Caco-2 (cell line): ENCODE measurements at regions not wholly inside any gene's neighbourhood (a gene's known extent, or its start where the extent isn't known, plus 50 kb on each side); places are given as distances from the start of the nearest gene placed in this dataset.

Source experiments
- BruUV-seq: library from RNA; stranded (reverse); fragments of 400-500 nt; replicated peaks from 2 replicates; lab custom pipeline; 2021; lab: Mats Ljungman, UMichigan
- CTCF ChIA-PET: fragments of 300-600 bp; sonication (Branson Sonifier 250); formaldehyde crosslinking; loops from one replicate; lab custom pipeline; 2022; ENCODE audit warnings: antibody characterized with exemption; lab: Charles Lee
- POLR2A ChIA-PET: fragments of 300-600 bp; sonication (Branson Sonifier 250); formaldehyde crosslinking; loops from one replicate; lab custom pipeline; 2022; ENCODE audit warnings: antibody characterized with exemption; lab: Charles Lee
- DNase-seq, 2 experiments: peaks; one replicate each; pipeline versions ENCODE4 v3.0.0 to v3.0.0-alpha.2; 2020 to 2022
- H3K27me3 ChIP-seq: replicated peaks from 2 replicates; pipeline ENCODE4 v1.6.0; 2011; ENCODE audit warnings: low read length; ENCODE audit not compliant: control insufficient read depth, insufficient read depth
- H3K36me3 ChIP-seq: 2 replicates; pipeline ENCODE4 v1.5.1; 2011; ENCODE audit warnings: low read length; ENCODE audit not compliant: control insufficient read depth, insufficient read depth
- H3K4me1 ChIP-seq: fragments of 250-450 bp; sonication (Bioruptor Pico); 2 replicates; pipeline ENCODE4 v1.5.1; 2020; ENCODE audit warnings: mild to moderate bottlenecking
- H3K4me3 ChIP-seq: 2 replicates; pipeline ENCODE4 v1.5.1; 2011; ENCODE audit warnings: low read depth, mild to moderate bottlenecking, control low read depth, low read length
- H3K9me3 ChIP-seq: fragments of 250-450 bp; sonication (Bioruptor Pico); 2 replicates; pipeline ENCODE4 v1.5.1; 2020; ENCODE audit warnings: mild to moderate bottlenecking, moderate library complexity
- H3K27ac Mint-ChIP-seq: one replicate; pipeline ENCODE4 v1.8.0; 2022; ENCODE audit warnings: mixed read lengths; ENCODE audit not compliant: unreplicated experiment
- H3K27me3 Mint-ChIP-seq: one replicate; pipeline ENCODE4 v1.8.0; 2022; ENCODE audit warnings: mixed read lengths; ENCODE audit not compliant: insufficient read depth, unreplicated experiment
- H3K36me3 Mint-ChIP-seq: one replicate; pipeline ENCODE4 v1.8.0; 2022; ENCODE audit warnings: mild to moderate bottlenecking, mixed read lengths; ENCODE audit not compliant: insufficient read depth, unreplicated experiment
- H3K4me1 Mint-ChIP-seq: one replicate; pipeline ENCODE4 v1.8.0; 2022; ENCODE audit warnings: low read depth, mixed read lengths; ENCODE audit not compliant: unreplicated experiment
- H3K4me3 Mint-ChIP-seq: one replicate; pipeline ENCODE4 v1.8.0; 2022; ENCODE audit warnings: mild to moderate bottlenecking, moderate library complexity, mixed read lengths; ENCODE audit not compliant: unreplicated experiment
- H3K9me3 Mint-ChIP-seq: one replicate; pipeline ENCODE4 v1.8.0; 2022; ENCODE audit warnings: mixed read lengths; ENCODE audit not compliant: unreplicated experiment
- CTCF ChIP-seq, 2 experiments: fragments of 200-600 bp in 1 of 2; IDR thresholded peaks; 1 replicate in 1 of 2; 2 replicates in 1 of 2; pipeline versions ENCODE4 v1.5.1 to v1.8.0; 2011 to 2022; ENCODE audit warnings: antibody characterized with exemption in 1 of 2, control low read depth in 1 of 2, inconsistent platforms in 1 of 2, low read depth in 1 of 2, low read length in 1 of 2, mild to moderate bottlenecking in 1 of 2, moderate library complexity in 1 of 2; ENCODE audit not compliant: insufficient read depth in 1 of 2, severe bottlenecking in 1 of 2, unreplicated experiment in 1 of 2
- intact Hi-C: fragments of 100-400 bp; cut with micrococcal nuclease; formaldehyde crosslinking; loops from one replicate; pipeline ENCODE4 v1.10.0; 2022; ENCODE audit not compliant: unreplicated experiment

- intact Hi-C loops, result no loop called here
- Mint-ChIP-seq H3K4me3 (no peak overlapping the region), H3K27ac (no peak overlapping the region)
Observed at GRCh38 chr12:90331262-90331661, 622.6 kb upstream of the ATP2B1 start.

GRCh38 chr12:90327793-90328743 lies 619.4 kb upstream of the ATP2B1 start:
- Histone ChIP-seq H3K36me3 (no peaks in the 10 kb centered on the region), H3K9me3 (no peaks in the 10 kb centered on the region), H3K27me3 (no peaks in the 10 kb centered on the region), H3K4me3 (no peak overlapping the region), H3K4me1 (no peaks in the 10 kb centered on the region)
- no TSS peak for BruUV-seq
- Mint-ChIP-seq H3K27ac (no peak overlapping the region), H3K4me1 (no peaks in the 10 kb centered on the region), H3K36me3 (no peaks in the 10 kb centered on the region), H3K27me3 (peaks cover 5% of the 10 kb centered on the region), H3K4me3 (no peak overlapping the region), H3K9me3 (no peaks in the 10 kb centered on the region)
- TF ChIP-seq CTCF (IDR thresholded peaks at IDR 0.05; ENCODE audit: insufficient read depth in 1 of 2, low read depth in 1 of 2, low read length in 1 of 2, severe bottlenecking in 1 of 2, unreplicated experiment in 1 of 2), result no peak
- ChIA-PET CTCF (no interaction called here), POLR2A (no interaction called here)
- DNase-seq, result no peak
- intact Hi-C loops, result no loop called here

More at GRCh38 chr12:90331262-90331661, 622.6 kb upstream of the ATP2B1 start:
- no peak for DNase-seq
- Histone ChIP-seq H3K27me3 (no peaks in the 10 kb centered on the region), H3K4me3 (no peak overlapping the region), H3K4me1 (no peaks in the 10 kb centered on the region), H3K9me3 (no peaks in the 10 kb centered on the region), H3K36me3 (no peaks in the 10 kb centered on the region)
- H3K4me1 Mint-ChIP-seq, result no peaks in the 10 kb centered on the region
- POLR2A ChIA-PET, result no interaction called here
- H3K36me3 Mint-ChIP-seq, result no peaks in the 10 kb centered on the region
- no peaks in the 10 kb centered on the region for H3K9me3 Mint-ChIP-seq
- BruUV-seq, result no TSS peak
- CTCF ChIA-PET, result no interaction called here
- no peak for TF ChIP-seq CTCF (IDR thresholded peaks at IDR 0.05; ENCODE audit: insufficient read depth in 1 of 2, low read depth in 1 of 2, low read length in 1 of 2, severe bottlenecking in 1 of 2, unreplicated experiment in 1 of 2)
- H3K27me3 Mint-ChIP-seq, result peaks cover 5% of the 10 kb centered on the region

DNA sequence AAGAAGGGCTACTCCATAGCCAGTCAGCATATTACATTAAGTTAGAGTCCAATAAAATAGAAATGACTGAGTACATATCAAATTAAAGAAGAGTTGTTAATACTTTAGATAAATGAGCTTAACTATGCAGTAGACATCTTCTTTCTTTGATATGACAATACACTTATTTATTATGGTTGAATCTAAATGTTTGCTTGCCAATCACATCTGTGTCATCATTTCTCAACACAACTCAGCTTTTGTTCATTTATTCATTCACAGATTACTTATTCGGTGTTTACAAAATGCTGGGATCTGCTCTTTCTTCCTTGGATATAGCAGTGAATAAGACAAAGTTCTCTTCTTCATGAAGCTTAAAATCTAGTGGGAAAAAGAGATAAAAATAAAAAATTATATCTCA lies 614.6 kb upstream of the ATP2B1 start:
- no peaks in the 10 kb centered on the region for H3K9me3 ChIP-seq
- TF ChIP-seq CTCF (IDR thresholded peaks at IDR 0.05; ENCODE audit: insufficient read depth in 1 of 2, low read depth in 1 of 2, low read length in 1 of 2, severe bottlenecking in 1 of 2, unreplicated experiment in 1 of 2), result no peak
- no peak overlapping the region for H3K4me3 Mint-ChIP-seq
- CTCF ChIA-PET, result no interaction called here
- no peaks in the 10 kb centered on the region for H3K36me3 ChIP-seq
- no peak overlapping the region for H3K27ac Mint-ChIP-seq
- H3K27me3 Mint-ChIP-seq, result peaks cover 7% of the 10 kb centered on the region
- intact Hi-C loops, result no loop called here
- no peaks in the 10 kb centered on the region for H3K4me1 ChIP-seq
- H3K4me3 ChIP-seq, result no peak overlapping the region
- H3K27me3 ChIP-seq, result no peaks in the 10 kb centered on the region
- BruUV-seq, result no TSS peak
- H3K4me1 Mint-ChIP-seq, result no peaks in the 10 kb centered on the region
- POLR2A ChIA-PET, result no interaction called here
- DNase-seq, result no peak
- H3K9me3 Mint-ChIP-seq, result no peaks in the 10 kb centered on the region
- H3K36me3 Mint-ChIP-seq, result no peaks in the 10 kb centered on the region
